8988T (cell line): ENCODE measurements at regions not wholly inside any gene's neighbourhood (a gene's known extent, or its start where the extent isn't known, plus 50 kb on each side); places are given as distances from the start of the nearest gene placed in this dataset.

ENCODE experiments used
- DNase-seq: peaks from one replicate; pipeline ENCODE4 v3.0.0; 2011

DNA sequence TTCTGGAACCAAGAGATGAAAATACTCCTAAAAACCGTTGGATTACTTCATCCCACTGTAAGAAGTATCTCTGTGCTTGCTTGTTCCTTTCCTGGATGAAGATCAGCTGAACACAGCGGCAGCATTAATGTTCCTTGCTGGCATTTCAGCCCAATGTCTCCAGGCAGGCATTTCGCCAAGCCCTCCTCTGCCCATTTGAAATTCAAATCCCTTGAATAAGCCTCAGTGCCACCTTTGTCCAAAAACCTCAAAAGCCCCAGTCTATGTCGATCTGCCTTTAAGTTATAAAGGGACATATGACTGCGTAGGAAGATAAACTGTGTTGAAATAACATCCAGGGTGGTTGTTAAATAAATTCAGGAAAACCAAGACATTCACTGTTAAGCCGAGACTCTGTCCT is 156.8 kb upstream of the PDZRN3 start:
- DNase-seq, result no peak

DNA sequence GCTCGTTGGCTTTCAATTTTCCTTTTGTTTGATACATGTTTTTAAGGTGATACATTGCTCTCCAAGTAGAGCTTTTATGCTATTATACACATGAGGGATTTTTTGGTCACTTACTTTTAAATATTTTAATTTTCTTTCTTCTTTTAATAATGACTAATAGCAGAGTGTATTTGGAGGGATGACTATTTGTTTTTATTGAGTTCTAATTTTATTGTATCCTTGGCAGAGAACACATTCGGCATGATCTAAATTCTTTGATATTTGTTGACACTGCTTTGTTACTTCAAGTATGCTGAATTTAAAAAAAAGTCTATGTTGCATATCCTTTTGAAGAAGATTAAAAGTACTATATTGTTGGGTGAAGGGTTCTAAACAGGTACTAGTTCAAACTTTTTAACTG is 149.9 kb upstream of the PDZRN3 start:
- no peak for DNase-seq

DNA sequence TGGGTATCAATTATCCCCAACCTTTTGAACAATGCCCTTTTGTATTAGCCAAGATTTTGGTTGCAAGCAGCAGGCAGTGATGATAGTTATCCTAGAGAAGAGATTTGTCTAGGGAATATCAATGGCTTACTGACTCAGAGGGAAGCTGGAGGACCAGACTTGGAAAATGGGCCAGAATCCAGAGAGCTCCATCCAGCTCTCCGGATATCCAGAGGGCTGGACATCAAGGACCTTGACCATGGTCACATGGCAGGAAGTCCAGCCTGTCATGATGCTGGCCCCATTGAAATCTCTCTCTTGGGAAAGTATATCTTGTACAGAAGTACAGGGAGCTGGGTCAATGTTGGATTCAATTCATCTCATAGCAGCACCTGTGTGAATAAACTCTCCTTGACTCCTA is 148.5 kb upstream of the PDZRN3 start:
- DNase-seq, result no peak

DNA sequence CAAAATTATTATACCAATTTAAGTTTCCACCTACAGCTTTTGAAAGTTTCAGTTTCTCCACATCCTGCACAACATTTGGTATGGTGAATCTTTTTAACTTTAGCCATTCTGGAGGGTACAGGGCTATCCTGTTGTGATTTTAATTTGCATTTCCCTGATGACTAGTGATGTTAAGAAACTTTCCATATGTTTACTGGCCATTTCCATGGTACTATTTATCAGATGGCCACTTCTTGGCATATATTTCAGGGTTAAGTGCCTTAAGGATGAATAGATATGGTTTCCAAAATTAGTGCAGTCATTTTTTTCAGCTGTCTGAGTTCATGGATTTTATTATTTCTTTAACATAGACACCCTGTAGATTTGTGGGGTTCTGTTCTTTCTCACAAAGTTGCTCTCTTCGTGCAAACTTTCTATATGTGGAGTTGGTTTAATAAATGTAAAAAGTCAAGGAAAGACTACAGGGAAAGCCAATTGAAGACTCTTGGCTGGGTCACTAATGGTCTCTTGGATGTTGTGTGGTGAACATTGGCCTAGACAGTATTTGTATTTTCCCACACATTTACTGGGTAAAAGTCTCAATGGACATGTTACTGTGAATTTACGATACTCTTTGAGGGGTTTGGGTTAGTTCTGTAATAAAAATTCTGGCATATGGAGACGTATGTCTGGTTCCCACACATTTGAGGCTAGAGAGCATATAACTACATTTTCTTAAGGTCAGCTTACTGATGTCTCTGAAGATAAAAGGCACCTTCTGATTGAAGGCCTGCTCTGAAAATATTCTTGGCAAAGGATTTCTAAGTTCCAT is 147.5 kb upstream of the PDZRN3 start:
- no peak for DNase-seq

DNA sequence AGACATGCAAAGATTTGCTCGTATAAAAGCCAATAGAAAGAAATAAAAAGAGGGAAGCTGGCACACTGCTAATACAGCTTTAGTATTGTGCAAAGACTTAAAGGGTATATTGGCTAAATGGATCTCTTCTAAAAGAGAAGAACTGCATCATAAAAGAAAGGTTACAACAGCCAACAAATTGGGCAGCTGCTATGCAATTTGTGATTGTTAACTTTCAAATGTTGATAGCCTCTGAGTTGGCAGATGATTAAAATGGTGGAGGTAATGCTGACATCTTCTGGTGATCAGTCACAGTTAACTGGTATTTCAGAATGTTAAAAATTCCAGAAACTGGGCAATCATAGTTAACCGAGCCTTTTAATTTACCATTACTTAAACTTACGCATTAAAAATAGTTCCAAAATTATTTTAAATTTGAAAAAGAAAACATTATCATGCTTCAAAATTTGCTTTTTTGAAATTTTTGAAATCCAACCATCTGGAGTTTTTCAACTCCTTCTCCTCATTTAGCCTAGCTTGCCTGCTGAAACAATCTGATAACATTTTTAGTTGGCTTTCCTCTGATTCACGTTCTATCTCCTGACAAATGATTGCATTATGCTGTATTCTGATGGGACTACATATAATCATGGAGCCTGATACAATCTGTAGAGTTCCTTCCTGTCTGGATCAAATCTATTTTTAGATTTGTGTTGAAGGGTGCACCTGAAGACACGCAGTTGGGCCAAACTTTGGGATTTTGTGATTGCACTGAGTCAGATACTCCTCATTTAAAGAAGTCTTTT is 144.0 kb upstream of the PDZRN3 start:
- no peak for DNase-seq

DNA sequence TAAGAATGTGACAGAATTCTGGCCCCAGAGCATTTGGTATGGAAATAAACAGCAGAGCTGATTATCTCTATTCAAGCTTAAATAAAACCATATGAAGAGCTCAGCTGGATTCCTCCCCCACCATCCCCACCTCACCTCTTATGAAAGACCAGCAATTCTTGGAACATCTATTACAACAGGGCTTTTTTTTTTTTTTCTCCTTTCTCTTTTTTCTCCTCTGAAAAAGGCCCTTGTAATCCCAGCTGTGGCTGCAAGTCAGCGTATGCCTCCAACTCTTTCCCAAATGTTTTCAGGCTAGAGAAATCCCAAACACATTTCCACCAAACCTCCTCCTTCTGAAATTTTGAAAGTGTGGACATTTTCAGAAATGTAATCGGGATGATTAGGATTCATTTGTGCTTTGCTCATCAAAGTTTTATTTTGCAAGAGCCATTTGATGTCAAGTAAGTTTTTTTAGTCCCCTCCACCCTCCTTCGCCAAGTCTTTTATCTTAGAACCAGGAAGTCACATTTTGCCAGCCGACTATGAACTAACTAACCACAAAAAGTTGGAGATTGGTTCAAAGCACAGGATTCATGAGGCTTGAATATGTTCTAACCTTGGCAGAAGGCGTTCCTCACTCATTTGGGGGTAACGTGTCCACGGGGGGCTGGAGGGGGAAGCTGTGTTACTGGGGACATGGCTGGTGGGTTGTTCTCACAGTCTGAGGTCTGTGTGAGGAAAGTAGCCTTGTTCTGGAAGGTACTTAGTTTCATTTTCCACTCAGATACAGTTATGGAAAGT is 142.0 kb upstream of the PDZRN3 start:
- no peak for DNase-seq

DNA sequence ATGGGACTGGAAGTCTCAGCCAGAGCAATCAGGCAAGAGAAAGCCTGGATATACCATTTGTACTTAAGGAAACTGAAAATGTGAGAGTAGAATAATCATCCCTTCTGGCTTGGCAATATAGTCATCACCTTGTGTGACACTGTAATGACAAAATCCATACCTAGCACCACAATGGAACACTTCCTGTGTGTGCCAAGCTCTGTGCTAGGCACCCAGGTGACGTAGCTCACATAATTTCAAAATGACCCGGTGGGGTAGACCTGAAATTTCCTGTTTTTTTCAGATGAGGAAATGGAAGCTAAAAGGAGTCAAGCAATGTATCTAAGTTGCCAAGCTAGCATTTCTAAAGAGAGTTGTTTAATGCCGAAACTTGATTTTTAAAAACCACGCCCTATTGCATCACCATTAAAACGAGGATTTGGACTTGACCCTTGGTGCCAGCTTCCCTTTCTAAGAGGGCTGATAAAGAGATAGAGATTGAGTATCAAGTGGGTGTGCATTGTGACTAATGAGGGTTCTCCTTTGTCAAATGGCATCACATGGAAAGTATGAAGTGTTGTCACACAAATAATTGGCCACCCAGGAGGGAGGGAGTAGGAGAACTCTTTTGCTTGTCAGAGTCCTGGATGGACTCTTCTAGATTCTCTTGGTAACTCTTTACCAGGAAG is 141.3 kb upstream of the PDZRN3 start:
- no peak for DNase-seq

DNA sequence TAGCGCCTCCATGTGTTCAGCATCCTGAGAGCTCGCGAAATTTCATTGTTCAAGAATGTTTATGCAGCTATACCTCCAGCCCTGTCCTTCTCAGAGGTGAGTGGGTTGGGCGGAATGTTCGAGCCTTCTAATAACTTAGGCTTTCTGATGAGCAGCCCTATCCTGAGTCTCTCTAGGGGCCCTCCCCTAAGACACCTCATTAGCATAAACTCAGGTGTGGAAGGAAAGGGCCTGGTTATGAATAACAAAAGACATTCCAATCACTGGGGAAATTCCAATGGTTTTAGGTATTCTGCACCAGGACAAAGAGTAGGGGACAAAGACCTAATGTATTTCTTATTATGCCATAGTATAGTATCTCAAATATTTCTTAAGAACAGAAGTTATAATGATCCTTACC is 138.1 kb upstream of the PDZRN3 start:
- no peak for DNase-seq

DNA sequence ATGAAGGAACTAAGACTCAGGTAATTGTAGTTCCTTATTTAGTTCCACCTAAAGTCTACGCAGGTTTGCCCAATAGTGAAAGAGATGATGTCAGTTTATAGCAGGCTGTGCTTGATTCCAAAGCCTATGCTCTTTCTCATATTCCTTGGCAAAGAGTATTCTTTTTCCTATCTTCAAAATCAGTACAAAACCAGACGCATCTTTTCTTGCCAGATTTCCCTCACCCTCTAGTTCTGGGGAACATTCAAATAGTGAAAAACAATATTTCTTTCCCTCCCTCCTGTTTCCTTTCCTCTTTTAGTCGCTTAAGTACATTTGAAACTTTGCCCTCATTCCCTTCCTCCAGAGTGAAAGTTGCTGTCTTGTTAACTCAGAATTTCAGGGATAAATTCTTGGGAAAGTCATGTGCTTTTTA is 134.6 kb upstream of the PDZRN3 start:
- DNase-seq, result no peak

DNA sequence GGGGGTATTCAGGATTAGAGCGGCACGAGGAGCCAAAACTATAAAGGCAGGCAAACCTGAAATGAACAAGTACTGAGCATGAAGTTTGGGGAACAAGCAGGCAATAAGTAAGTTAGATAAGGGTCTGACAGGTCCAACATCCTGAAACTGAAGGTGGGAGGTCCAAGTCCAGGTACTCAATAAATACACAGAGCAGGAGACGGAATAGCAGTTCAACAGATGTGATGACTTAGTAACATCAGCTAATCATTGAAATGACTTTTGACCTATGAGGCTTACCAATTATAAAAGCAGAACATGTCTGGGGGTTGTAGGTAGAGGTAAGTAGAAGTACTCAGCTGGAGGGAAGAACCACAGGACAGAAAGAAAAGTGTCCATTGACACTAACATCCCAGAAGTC is 132.8 kb upstream of the PDZRN3 start:
- no peak for DNase-seq

DNA sequence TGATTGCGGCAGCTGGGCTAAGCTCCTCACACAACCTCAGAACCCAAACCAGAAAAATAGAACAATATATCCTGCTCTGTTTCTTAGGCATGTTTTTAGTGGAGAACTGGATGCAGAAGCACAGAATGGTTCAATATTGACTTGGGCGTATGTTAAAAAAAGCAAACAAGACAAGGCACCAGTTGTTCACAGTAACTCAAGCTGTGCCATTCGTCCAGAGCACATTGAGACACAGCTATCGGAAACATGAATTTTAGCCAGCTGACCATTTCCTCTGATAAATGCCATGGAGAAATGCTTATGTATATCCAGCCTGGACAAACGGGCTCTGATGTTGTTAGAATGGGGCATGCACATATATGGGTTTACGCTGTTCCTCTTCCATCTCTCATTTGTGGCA is 129.2 kb upstream of the PDZRN3 start:
- DNase-seq, result no peak

DNA sequence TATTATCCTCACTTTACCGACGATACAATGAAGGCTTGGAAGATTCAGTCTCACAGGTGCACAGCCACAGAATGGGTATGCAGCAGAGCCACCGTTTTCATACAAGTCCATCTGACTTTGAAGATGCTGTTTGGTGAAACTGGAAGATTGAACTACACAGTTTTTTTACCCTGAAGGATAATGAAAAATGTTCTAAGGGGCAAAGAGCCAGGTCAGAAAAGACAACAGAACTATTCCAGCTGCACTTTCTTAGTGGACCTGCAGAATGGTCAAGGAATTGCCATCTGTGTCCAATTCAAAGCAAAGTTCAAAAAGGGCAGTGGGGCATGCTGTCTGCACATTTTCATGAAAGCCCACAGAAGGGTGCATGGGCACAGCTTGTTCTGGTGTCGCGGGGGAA is 127.6 kb upstream of the PDZRN3 start:
- DNase-seq, result no peak

DNA sequence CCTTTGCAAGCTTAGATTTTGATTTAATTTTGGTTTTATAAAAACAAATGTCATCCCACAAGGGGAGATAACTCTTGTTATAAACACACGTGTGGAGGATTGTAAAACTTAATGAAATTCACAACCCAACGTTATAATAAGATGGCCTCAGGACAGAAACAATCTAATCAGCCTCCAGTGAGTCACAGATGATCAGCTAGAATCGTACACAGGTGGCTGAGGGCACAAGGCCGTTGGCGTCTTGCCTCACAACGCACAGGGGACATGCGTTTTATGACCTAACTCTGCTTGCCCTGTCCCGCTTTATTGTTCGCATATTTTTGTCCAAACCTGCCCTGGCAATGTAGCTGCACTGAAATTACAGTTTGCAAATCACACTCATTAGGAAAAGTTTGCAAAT is 121.9 kb upstream of the PDZRN3 start:
- no peak for DNase-seq

DNA sequence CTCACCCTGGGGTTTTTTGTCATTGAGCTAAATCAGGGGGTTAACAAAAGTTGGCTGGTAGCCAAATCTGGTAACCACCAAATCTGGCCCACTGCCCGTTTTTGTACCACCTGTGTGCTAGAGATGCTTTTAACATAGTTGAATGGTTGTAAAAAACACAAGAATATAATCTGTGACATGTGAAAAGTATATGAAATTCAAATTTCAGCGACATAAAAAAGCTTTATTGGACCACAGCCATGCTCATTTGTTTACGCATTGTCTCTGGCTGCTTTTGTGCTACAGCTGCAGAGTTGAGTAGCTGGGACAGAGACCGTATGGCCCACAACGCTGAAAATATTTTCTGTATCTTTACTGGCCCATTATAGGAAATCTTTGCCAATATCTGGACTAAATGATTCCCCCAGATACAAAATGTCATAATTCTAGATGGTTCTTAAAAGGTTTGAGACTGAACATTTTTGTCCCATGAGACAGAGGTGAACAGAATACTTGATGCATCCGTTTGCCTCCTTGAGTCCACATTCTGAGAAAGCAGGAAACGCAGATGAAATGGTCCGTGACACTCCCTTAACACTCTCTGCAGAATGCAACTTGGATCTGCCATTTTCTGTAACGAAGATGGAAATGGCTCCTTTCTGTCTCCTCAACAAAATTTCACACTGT is 120.9 kb upstream of the PDZRN3 start:
- no peak for DNase-seq

DNA sequence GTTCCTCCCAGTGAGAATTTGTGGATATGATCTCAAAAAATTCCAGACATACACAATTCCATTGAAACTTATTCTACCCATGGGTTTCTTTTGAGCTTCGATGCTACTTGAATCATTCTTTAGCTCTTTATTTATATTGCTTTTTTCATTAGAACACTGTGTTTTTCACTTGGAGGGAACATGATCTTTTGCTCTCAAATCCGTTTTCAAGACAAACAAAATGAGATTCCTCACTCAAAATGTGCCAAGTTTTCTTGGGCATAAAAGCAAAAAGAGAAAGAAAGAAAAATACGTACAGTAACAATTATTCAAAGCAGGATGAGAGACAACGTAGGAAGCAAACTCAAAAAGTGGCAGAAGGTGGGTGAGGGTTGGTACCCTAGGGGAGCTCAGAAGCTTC is 118.8 kb upstream of the PDZRN3 start:
- DNase-seq, result no peak

DNA sequence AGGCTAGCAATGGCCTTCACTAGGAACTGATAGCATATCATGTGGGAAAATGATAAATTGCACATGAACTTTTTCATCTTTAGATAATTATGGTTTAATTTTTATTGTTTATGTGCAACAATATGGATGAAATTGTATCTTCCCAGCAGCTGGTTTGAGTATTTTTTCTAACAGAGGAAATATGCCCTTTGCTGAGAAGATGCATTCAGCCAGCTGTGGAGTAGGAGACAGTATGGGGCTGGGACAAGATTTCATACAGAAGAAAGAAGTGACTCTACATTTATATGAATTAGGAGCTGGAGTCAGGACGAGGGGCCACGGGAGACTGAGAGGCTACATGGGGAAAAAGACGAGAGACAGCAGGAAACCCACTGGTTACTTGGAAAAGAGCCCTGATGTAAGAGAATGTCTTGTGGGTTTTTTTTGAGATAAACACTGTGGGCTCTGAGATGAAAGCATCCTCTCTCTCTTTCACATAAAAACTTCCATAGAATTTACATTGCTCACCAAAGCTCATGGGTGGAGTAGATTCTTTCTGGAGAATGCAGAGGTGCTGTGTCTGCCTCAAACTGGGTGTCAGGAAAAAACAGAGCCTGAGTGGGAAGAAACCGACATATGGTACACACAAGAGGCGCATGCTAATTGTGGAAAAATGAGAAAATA is 115.2 kb upstream of the PDZRN3 start:
- DNase-seq, result no peak

DNA sequence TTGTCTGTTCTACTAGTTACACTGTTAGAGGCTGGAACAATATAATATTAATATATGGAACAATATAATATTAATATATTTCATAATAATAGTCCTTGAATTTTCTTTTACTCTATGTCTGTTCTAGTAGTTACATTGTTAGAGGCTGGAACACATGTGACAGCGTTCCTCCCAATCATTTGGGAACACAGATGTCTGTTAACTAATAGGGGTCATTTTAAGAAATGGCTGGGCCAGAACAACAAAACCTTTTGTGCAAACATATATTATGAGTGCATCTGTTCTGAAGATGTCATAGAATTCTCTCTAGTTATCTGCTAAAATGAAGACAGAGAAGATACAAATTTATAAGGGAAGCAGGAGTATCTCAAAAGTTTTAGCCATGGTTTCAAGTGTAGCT is 114.0 kb upstream of the PDZRN3 start:
- DNase-seq, result no peak

DNA sequence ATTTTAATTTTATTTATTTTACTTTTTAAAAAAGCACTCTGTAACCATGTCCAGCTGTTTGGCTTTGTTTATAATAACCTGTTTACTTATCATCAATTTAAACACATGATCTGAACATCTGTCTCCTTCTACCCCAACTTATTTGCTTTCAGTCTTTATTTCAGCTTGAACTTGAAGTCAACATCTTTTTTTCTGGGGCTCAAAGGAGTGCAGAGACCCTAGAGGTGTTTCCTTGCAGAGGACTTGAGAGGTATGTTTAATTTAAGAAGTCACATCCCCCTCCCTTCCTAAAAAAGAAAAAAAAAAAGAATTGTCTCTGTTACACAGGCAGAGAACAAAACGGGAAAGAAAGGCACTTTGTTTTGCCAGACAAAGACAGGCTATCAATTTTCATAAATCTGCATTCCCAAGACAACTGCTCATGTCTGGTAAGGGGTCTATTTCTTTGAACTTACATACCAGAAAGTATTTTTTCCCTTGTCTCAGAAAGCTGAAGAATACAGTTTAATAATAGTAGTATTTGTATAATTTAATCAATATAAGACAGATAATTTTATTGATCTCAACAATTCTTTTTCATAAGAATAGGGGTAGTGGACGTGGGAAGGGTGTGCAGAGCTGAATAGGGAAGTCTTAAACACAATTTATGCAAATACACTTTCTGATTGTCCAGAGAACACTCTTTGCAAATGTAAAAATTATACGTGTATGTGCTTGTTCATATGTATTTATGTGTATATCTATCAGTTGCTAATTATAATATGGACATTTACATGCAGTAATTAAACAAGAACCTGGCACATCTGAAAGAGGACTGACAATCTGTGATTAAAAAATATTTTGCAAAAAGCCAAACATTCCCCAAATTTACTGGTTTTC is 109.7 kb upstream of the PDZRN3 start:
- no peak for DNase-seq

DNA sequence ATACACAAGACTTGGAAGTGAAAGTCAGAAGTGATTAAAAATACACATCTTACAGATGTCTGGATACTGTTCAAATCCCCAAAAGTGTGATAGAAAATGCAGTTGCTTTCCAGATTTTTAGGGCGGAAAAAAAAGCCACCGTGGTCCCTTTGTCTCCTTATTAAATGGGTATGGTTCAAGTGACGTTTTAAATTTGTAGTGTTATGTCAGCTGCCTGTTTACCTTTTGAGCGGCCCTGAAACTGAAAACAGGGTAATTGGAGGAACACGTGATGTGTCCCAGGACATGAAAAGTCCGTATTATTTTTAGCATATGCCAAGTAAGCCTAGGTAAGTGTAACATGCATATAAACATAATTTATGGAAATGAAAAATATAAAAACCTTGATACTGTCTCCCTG is 109.0 kb upstream of the PDZRN3 start:
- no peak for DNase-seq

DNA sequence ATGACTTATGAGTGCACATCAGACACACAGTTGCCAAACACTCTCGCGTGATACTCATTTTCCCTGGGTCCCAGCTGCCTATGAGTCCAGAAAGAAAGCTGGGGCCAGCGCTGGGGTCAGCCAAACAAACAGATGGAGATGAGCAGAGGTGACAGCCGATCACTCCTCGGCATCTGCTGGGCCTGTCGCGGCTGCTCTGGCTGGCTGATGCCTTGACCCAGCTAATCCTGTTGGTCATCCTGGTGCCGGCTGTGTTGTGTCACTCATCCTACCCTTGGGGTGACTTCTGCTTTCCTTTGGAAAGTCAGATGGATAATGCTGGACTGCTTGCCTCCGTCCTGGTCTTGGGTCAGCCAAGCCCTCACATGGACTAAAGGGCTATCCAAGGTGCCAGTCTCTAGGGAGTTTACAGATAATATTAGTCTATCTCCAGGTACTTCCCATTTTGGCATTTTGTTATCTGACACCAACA is 105.3 kb upstream of the PDZRN3 start:
- DNase-seq, result no peak

DNA sequence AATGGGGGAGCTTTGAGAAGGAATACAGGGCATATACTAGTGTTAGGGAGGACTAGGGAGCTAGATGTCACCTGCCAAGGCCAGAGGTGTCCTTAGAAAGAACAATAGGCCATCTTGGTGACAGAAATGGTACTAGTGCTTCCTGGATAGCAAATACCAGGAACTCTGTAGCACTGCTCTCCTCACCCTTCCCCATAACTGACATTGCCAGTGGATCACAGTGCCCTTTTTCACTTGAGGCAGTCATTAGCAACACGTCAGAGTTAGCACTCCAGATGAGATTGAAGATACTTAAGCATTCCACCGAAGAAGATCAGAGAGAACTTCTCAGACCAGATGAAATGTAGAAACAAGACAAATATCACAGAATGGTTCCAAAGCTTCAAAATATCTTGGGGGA is 103.1 kb upstream of the PDZRN3 start:
- DNase-seq, result no peak
